ENCODE measurements at regions not wholly inside any gene's neighbourhood (a gene's known extent, or its start where the extent isn't known, plus 50 kb on each side); places are given as distances from the start of the nearest gene placed in this dataset.

DNA sequence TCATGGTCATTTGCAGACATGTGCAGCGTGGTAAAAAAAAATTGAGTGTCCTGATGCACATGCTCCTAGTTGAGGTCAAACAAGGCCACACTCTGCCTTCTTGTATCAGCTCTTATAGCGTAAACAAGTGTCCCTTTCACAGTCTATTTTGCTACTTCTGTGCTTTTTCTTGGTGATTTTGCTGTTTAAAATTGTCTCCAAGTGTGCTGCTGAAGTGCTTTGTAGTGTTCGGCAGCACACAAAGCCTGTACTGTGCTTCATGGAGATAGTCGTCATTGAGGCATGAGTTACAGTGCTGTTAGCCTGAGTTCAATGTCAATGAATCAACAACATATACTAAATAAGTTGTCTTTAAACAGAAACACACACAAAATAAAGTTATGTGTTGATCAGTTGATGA, 690.4 kb upstream of the MEF2C start:
- no peak for TF ChIP-seq CTCF (IDR thresholded peaks at IDR 0.05; ENCODE audit: insufficient read depth, low read length, poor library complexity, severe bottlenecking)
- no peak for TF ChIP-seq EZH2phosphoT487 (conservative IDR thresholded peaks at IDR 0.05; ENCODE audit: low read length)

Data from SU-DHL-6 (cell line).